Fibroblast of lung (primary cell): ENCODE measurements at regions not wholly inside any gene's neighbourhood (a gene's known extent, or its start where the extent isn't known, plus 50 kb on each side); places are given as distances from the start of the nearest gene placed in this dataset.

ENCODE experiments used
- DNase-seq, 2 donors: peaks; one replicate each; pipeline versions ENCODE4 v3.0.0 to v3.0.0-alpha.2; 2010; ENCODE audit warnings: low read depth in 2 of 2
- H2AFZ ChIP-seq: 2 replicates; pipeline ENCODE4 v1.5.1; 2012; ENCODE audit warnings: low read length, control low read depth, inconsistent platforms
- H3K27ac ChIP-seq: 2 replicates; pipeline ENCODE4 v1.5.1; 2011; ENCODE audit warnings: low read length, control low read depth; ENCODE audit not compliant: insufficient read depth
- H3K27me3 ChIP-seq: 2 replicates; pipeline ENCODE4 v1.5.1; 2011; ENCODE audit warnings: mild to moderate bottlenecking, low read length; ENCODE audit not compliant: control insufficient read depth, insufficient read depth
- H3K36me3 ChIP-seq: 2 replicates; pipeline ENCODE4 v1.5.1; 2011; ENCODE audit warnings: low read length; ENCODE audit not compliant: control insufficient read depth, insufficient read depth
- H3K4me1 ChIP-seq: 2 replicates; pipeline ENCODE4 v1.5.1; 2011; ENCODE audit warnings: low read length; ENCODE audit not compliant: control insufficient read depth, insufficient read depth; ENCODE audit errors: extremely low read depth
- H3K4me2 ChIP-seq: 2 replicates; pipeline ENCODE4 v1.5.1; 2011; ENCODE audit warnings: low read length, control low read depth; ENCODE audit not compliant: insufficient read depth; ENCODE audit errors: extremely low read depth
- H3K4me3 ChIP-seq, 4 experiments: fragments of 200-600 bp in 1 of 4; sonication (generic) in 1 of 4; replicated peaks in 1 of 4; 2 replicates each; pipeline ENCODE4 v1.5.1; 2011 to 2016; ENCODE audit warnings: low read length in 4 of 4, low read depth in 3 of 4, mild to moderate bottlenecking in 3 of 4, control low read depth in 2 of 4, inconsistent platforms in 1 of 4, mixed read lengths in 1 of 4; ENCODE audit not compliant: insufficient read depth in 1 of 4; ENCODE audit errors: control extremely low read depth in 1 of 4
- H3K79me2 ChIP-seq: 2 replicates; pipeline ENCODE4 v1.5.1; 2012; ENCODE audit warnings: mild to moderate bottlenecking, low read length, inconsistent platforms; ENCODE audit not compliant: control insufficient read depth, insufficient read depth
- H3K9ac ChIP-seq: 2 replicates; pipeline ENCODE4 v1.5.1; 2011; ENCODE audit warnings: mild to moderate bottlenecking, low read length, control low read depth; ENCODE audit not compliant: insufficient read depth
- H3K9me3 ChIP-seq: 2 replicates; pipeline ENCODE4 v1.5.1; 2012; ENCODE audit warnings: low read depth, low read length; ENCODE audit not compliant: control insufficient read depth, insufficient read depth
- H4K20me1 ChIP-seq: 2 replicates; pipeline ENCODE4 v1.5.1; 2011; ENCODE audit warnings: low read length; ENCODE audit not compliant: control insufficient read depth, insufficient read depth; ENCODE audit errors: extremely low read depth
- CTCF ChIP-seq, 2 donors: IDR thresholded peaks in 1 of 2; conservative IDR thresholded peaks in 1 of 2; 1 replicate in 1 of 2; 2 replicates in 1 of 2; pipeline ENCODE4 v1.5.1; 2011 to 2012; ENCODE audit warnings: low read length in 2 of 2, control low read depth in 1 of 2, inconsistent platforms in 1 of 2, low read depth in 1 of 2, mild to moderate bottlenecking in 1 of 2
- EZH2 ChIP-seq: IDR thresholded peaks from 2 replicates; pipeline ENCODE4 v1.5.1; 2012; ENCODE audit warnings: low read length, control low read depth, mild to moderate bottlenecking; ENCODE audit errors: missing control alignments

- Histone ChIP-seq H3K79me2 (no peaks in the 10 kb centered on the region), H4K20me1 (no peaks in the 10 kb centered on the region), H3K9me3 (no peaks in the 10 kb centered on the region), H3K27ac (no peak overlapping the region), H3K4me2 (no peak overlapping the region), H3K27me3 (no peaks in the 10 kb centered on the region), H3K4me3 (no peak overlapping the region), H2AFZ (no peak overlapping the region), H3K9ac (no peak overlapping the region), H3K36me3 (no peaks in the 10 kb centered on the region), H3K4me1 (no peaks in the 10 kb centered on the region)
- no peak for DNase-seq
- TF ChIP-seq EZH2 (no peak), CTCF (conservative IDR thresholded peaks at IDR 0.05 in 1 of 2, IDR thresholded peaks at IDR 0.05 in 1 of 2; ENCODE audit: low read depth in 1 of 2, low read length in 2 of 2) (no peak)
These were observed 366.5 kb downstream of the MID1IP1 start for GRCh38 chrX:39167791-39168190.

- H4K20me1 ChIP-seq, result no peaks in the 10 kb centered on the region
- H3K4me3 ChIP-seq, result no peak overlapping the region
- no peak overlapping the region for H3K27ac ChIP-seq
- H3K36me3 ChIP-seq, result no peaks in the 10 kb centered on the region
- H3K4me2 ChIP-seq, result no peak overlapping the region
- no peaks in the 10 kb centered on the region for H3K4me1 ChIP-seq
- DNase-seq, result no peak
- TF ChIP-seq EZH2, result no peak
- TF ChIP-seq CTCF (conservative IDR thresholded peaks at IDR 0.05 in 1 of 2, IDR thresholded peaks at IDR 0.05 in 1 of 2; ENCODE audit: low read depth in 1 of 2, low read length in 2 of 2), result no peak
- no peaks in the 10 kb centered on the region for H3K79me2 ChIP-seq
- H3K9ac ChIP-seq, result no peak overlapping the region
- H2AFZ ChIP-seq, result no peak overlapping the region
- H3K9me3 ChIP-seq, result no peaks in the 10 kb centered on the region
- no peaks in the 10 kb centered on the region for H3K27me3 ChIP-seq
These were observed 367.4 kb downstream of the MID1IP1 start for GRCh38 chrX:39168609-39169008.

- no peak for DNase-seq
- Histone ChIP-seq H3K27ac (no peak overlapping the region), H3K36me3 (no peaks in the 10 kb centered on the region), H3K9ac (no peak overlapping the region), H3K4me3 (no peak overlapping the region), H4K20me1 (no peaks in the 10 kb centered on the region), H2AFZ (no peak overlapping the region), H3K27me3 (no peaks in the 10 kb centered on the region), H3K79me2 (no peaks in the 10 kb centered on the region), H3K4me2 (no peak overlapping the region), H3K4me1 (no peaks in the 10 kb centered on the region), H3K9me3 (no peaks in the 10 kb centered on the region)
- TF ChIP-seq CTCF (conservative IDR thresholded peaks at IDR 0.05 in 1 of 2, IDR thresholded peaks at IDR 0.05 in 1 of 2; ENCODE audit: low read depth in 1 of 2, low read length in 2 of 2), result no peak
- no peak for TF ChIP-seq EZH2
These were observed 368.7 kb downstream of the MID1IP1 start for GRCh38 chrX:39169976-39170375.
